ENCODE measurements at regions not wholly inside any gene's neighbourhood (a gene's known extent, or its start where the extent isn't known, plus 50 kb on each side); places are given as distances from the start of the nearest gene placed in this dataset.

- no peak overlapping the region for H3K9ac ChIP-seq (ENCODE audit: low read depth in 1 of 2, low read length in 2 of 2)
These were observed 50.0 kb downstream of the PITPNM2 start for GRCh38 chr12:123100882-123101281.

GRCh38 chr12:123100450-123100849, 50.4 kb downstream of the PITPNM2 start:
- H3K9ac ChIP-seq (ENCODE audit: low read depth in 1 of 2, low read length in 2 of 2): no peak overlapping the region
- peaks cover 7 to 8% of the 10 kb centered on the region in 2 donors for H3K4me1 ChIP-seq (ENCODE audit: control insufficient read depth in 2 of 2, insufficient read depth in 2 of 2, low read length in 2 of 2)
- H3K9me3 ChIP-seq (ENCODE audit: control insufficient read depth in 2 of 2, low read length in 2 of 2): no peaks in the 10 kb centered on the region
- no peaks in the 10 kb centered on the region for H3K27me3 ChIP-seq (ENCODE audit: control insufficient read depth in 2 of 2, insufficient read depth in 2 of 2, low read length in 2 of 2)
- H3K27ac ChIP-seq (ENCODE audit: low read depth in 2 of 2, low read length in 2 of 2): no peak overlapping the region
- no peaks in the 10 kb centered on the region for H3K36me3 ChIP-seq (ENCODE audit: control insufficient read depth in 2 of 2, insufficient read depth in 2 of 2, low read length in 2 of 2)
- no peak overlapping the region for H3K4me3 ChIP-seq (ENCODE audit: low read length in 2 of 2)

More at GRCh38 chr12:123100882-123101281, 50.0 kb downstream of the PITPNM2 start:
- Histone ChIP-seq H3K36me3 (ENCODE audit: control insufficient read depth in 2 of 2, insufficient read depth in 2 of 2, low read length in 2 of 2) (no peaks in the 10 kb centered on the region), H3K27ac (ENCODE audit: low read depth in 2 of 2, low read length in 2 of 2) (no peak overlapping the region), H3K27me3 (ENCODE audit: control insufficient read depth in 2 of 2, insufficient read depth in 2 of 2, low read length in 2 of 2) (no peaks in the 10 kb centered on the region), H3K9me3 (ENCODE audit: control insufficient read depth in 2 of 2, low read length in 2 of 2) (no peaks in the 10 kb centered on the region), H3K4me1 (ENCODE audit: control insufficient read depth in 2 of 2, insufficient read depth in 2 of 2, low read length in 2 of 2) (peaks cover 7 to 8% of the 10 kb centered on the region in 2 donors), H3K4me3 (ENCODE audit: low read length in 2 of 2) (no peak overlapping the region)

- H3K4me3 ChIP-seq (ENCODE audit: low read length in 2 of 2): no peak overlapping the region
These were observed 51.2 kb downstream of the PITPNM2 start for GRCh38 chr12:123099560-123100192.

GRCh38 chr12:123098780-123099179, 52.1 kb downstream of the PITPNM2 start:
- peaks cover 8 to 9% of the 10 kb centered on the region in 2 donors for H3K4me1 ChIP-seq (ENCODE audit: control insufficient read depth in 2 of 2, insufficient read depth in 2 of 2, low read length in 2 of 2)
- no peak overlapping the region for H3K9ac ChIP-seq (ENCODE audit: low read depth in 1 of 2, low read length in 2 of 2)
- H3K27me3 ChIP-seq (ENCODE audit: control insufficient read depth in 2 of 2, insufficient read depth in 2 of 2, low read length in 2 of 2): no peaks in the 10 kb centered on the region
- H3K4me3 ChIP-seq (ENCODE audit: low read length in 2 of 2): no peak overlapping the region
- no peak overlapping the region for H3K27ac ChIP-seq (ENCODE audit: low read depth in 2 of 2, low read length in 2 of 2)
- no peaks in the 10 kb centered on the region for H3K9me3 ChIP-seq (ENCODE audit: control insufficient read depth in 2 of 2, low read length in 2 of 2)
- no peaks in the 10 kb centered on the region for H3K36me3 ChIP-seq (ENCODE audit: control insufficient read depth in 2 of 2, insufficient read depth in 2 of 2, low read length in 2 of 2)

More at GRCh38 chr12:123099560-123100192, 51.2 kb downstream of the PITPNM2 start:
- no peaks in the 10 kb centered on the region for H3K36me3 ChIP-seq (ENCODE audit: control insufficient read depth in 2 of 2, insufficient read depth in 2 of 2, low read length in 2 of 2)
- H3K4me1 ChIP-seq (ENCODE audit: control insufficient read depth in 2 of 2, insufficient read depth in 2 of 2, low read length in 2 of 2): peaks cover 7 to 8% of the 10 kb centered on the region in 2 donors
- no peak overlapping the region for H3K27ac ChIP-seq (ENCODE audit: low read depth in 2 of 2, low read length in 2 of 2)
- no peaks in the 10 kb centered on the region for H3K27me3 ChIP-seq (ENCODE audit: control insufficient read depth in 2 of 2, insufficient read depth in 2 of 2, low read length in 2 of 2)
- no peaks in the 10 kb centered on the region for H3K9me3 ChIP-seq (ENCODE audit: control insufficient read depth in 2 of 2, low read length in 2 of 2)
- no peak overlapping the region for H3K9ac ChIP-seq (ENCODE audit: low read depth in 1 of 2, low read length in 2 of 2)

- Histone ChIP-seq H3K27ac (ENCODE audit: low read depth in 2 of 2, low read length in 2 of 2) (peak overlapping the region in 1 of 2 donors; percentile 40), H3K27me3 (ENCODE audit: control insufficient read depth in 2 of 2, insufficient read depth in 2 of 2, low read length in 2 of 2) (no peaks in the 10 kb centered on the region), H3K9ac (ENCODE audit: low read depth in 1 of 2, low read length in 2 of 2) (no peak overlapping the region), H3K4me1 (ENCODE audit: control insufficient read depth in 2 of 2, insufficient read depth in 2 of 2, low read length in 2 of 2) (peaks cover 8 to 9% of the 10 kb centered on the region in 2 donors), H3K4me3 (ENCODE audit: low read length in 2 of 2) (no peak overlapping the region), H3K9me3 (ENCODE audit: control insufficient read depth in 2 of 2, low read length in 2 of 2) (no peaks in the 10 kb centered on the region), H3K36me3 (ENCODE audit: control insufficient read depth in 2 of 2, insufficient read depth in 2 of 2, low read length in 2 of 2) (no peaks in the 10 kb centered on the region)
These were observed 53.3 kb downstream of the PITPNM2 start for GRCh38 chr12:123097561-123098084.

GRCh38 chr12:123096741-123097140, 54.1 kb downstream of the PITPNM2 start:
- no peaks in the 10 kb centered on the region for H3K27me3 ChIP-seq (ENCODE audit: control insufficient read depth in 2 of 2, insufficient read depth in 2 of 2, low read length in 2 of 2)
- H3K36me3 ChIP-seq (ENCODE audit: control insufficient read depth in 2 of 2, insufficient read depth in 2 of 2, low read length in 2 of 2): no peaks in the 10 kb centered on the region
- no peaks in the 10 kb centered on the region for H3K9me3 ChIP-seq (ENCODE audit: control insufficient read depth in 2 of 2, low read length in 2 of 2)
- peaks cover 8 to 9% of the 10 kb centered on the region in 2 donors for H3K4me1 ChIP-seq (ENCODE audit: control insufficient read depth in 2 of 2, insufficient read depth in 2 of 2, low read length in 2 of 2)
- H3K9ac ChIP-seq (ENCODE audit: low read depth in 1 of 2, low read length in 2 of 2): no peak overlapping the region
- H3K27ac ChIP-seq (ENCODE audit: low read depth in 2 of 2, low read length in 2 of 2): no peak overlapping the region
- no peak overlapping the region for H3K4me3 ChIP-seq (ENCODE audit: low read length in 2 of 2)

GRCh38 chr12:123096182-123096581, 54.7 kb downstream of the PITPNM2 start:
- Histone ChIP-seq H3K4me3 (ENCODE audit: low read length in 2 of 2) (no peak overlapping the region), H3K4me1 (ENCODE audit: control insufficient read depth in 2 of 2, insufficient read depth in 2 of 2, low read length in 2 of 2) (peaks cover 8 to 9% of the 10 kb centered on the region in 2 donors), H3K27me3 (ENCODE audit: control insufficient read depth in 2 of 2, insufficient read depth in 2 of 2, low read length in 2 of 2) (no peaks in the 10 kb centered on the region), H3K27ac (ENCODE audit: low read depth in 2 of 2, low read length in 2 of 2) (no peak overlapping the region), H3K36me3 (ENCODE audit: control insufficient read depth in 2 of 2, insufficient read depth in 2 of 2, low read length in 2 of 2) (no peaks in the 10 kb centered on the region), H3K9ac (ENCODE audit: low read depth in 1 of 2, low read length in 2 of 2) (no peak overlapping the region), H3K9me3 (ENCODE audit: control insufficient read depth in 2 of 2, low read length in 2 of 2) (no peaks in the 10 kb centered on the region)

GRCh38 chr12:123095078-123095881, 55.6 kb downstream of the PITPNM2 start:
- no peak overlapping the region for H3K9ac ChIP-seq (ENCODE audit: low read depth in 1 of 2, low read length in 2 of 2)
- H3K9me3 ChIP-seq (ENCODE audit: control insufficient read depth in 2 of 2, low read length in 2 of 2): no peaks in the 10 kb centered on the region
- no peaks in the 10 kb centered on the region for H3K27me3 ChIP-seq (ENCODE audit: control insufficient read depth in 2 of 2, insufficient read depth in 2 of 2, low read length in 2 of 2)
- H3K4me1 ChIP-seq (ENCODE audit: control insufficient read depth in 2 of 2, insufficient read depth in 2 of 2, low read length in 2 of 2): peaks cover 8 to 9% of the 10 kb centered on the region in 2 donors
- H3K4me3 ChIP-seq (ENCODE audit: low read length in 2 of 2): no peak overlapping the region
- no peaks in the 10 kb centered on the region for H3K36me3 ChIP-seq (ENCODE audit: control insufficient read depth in 2 of 2, insufficient read depth in 2 of 2, low read length in 2 of 2)
- H3K27ac ChIP-seq (ENCODE audit: low read depth in 2 of 2, low read length in 2 of 2): peak overlapping the region in 1 of 2 donors; percentile 69

- H3K9ac ChIP-seq (ENCODE audit: low read depth in 1 of 2, low read length in 2 of 2): no peak overlapping the region
- H3K36me3 ChIP-seq (ENCODE audit: control insufficient read depth in 2 of 2, insufficient read depth in 2 of 2, low read length in 2 of 2): no peaks in the 10 kb centered on the region
- H3K4me3 ChIP-seq (ENCODE audit: low read length in 2 of 2): no peak overlapping the region
- no peaks in the 10 kb centered on the region for H3K27me3 ChIP-seq (ENCODE audit: control insufficient read depth in 2 of 2, insufficient read depth in 2 of 2, low read length in 2 of 2)
- no peaks in the 10 kb centered on the region for H3K9me3 ChIP-seq (ENCODE audit: control insufficient read depth in 2 of 2, low read length in 2 of 2)
- peak overlapping the region; percentile 60 to 69 for H3K27ac ChIP-seq (ENCODE audit: low read depth in 2 of 2, low read length in 2 of 2)
- H3K4me1 ChIP-seq (ENCODE audit: control insufficient read depth in 2 of 2, insufficient read depth in 2 of 2, low read length in 2 of 2): peaks cover 8 to 9% of the 10 kb centered on the region in 2 donors
These were observed 56.4 kb downstream of the PITPNM2 start for GRCh38 chr12:123094349-123095077.

All from mucosa of rectum (tissue), 2 donors.